Mesenchymal stem cell (in vitro differentiated cells and primary cell): ENCODE measurements at regions not wholly inside any gene's neighbourhood (a gene's known extent, or its start where the extent isn't known, plus 50 kb on each side); places are given as distances from the start of the nearest gene placed in this dataset.

Experiments used
- DNase-seq: peaks from one replicate; pipeline ENCODE4 v3.0.0-alpha.2; 2013
- H2AFZ ChIP-seq: one replicate; pipeline ENCODE4 v1.6.1; 2013; ENCODE audit warnings: low read depth, mild to moderate bottlenecking, control low read depth, inconsistent platforms, low read length, moderate library complexity
- H2AK5ac ChIP-seq: 2 replicates; pipeline ENCODE4 v1.6.1; 2013; ENCODE audit warnings: low read length, moderate library complexity, mild to moderate bottlenecking, inconsistent platforms; ENCODE audit not compliant: severe bottlenecking
- H2BK120ac ChIP-seq: one replicate; pipeline ENCODE4 v1.6.1; 2013; ENCODE audit warnings: low read depth, mild to moderate bottlenecking, inconsistent platforms, low read length, moderate library complexity
- H2BK12ac ChIP-seq, 2 experiments: one replicate each; pipeline ENCODE4 v1.6.1; 2013; ENCODE audit warnings: inconsistent platforms in 2 of 2, low read length in 2 of 2, mild to moderate bottlenecking in 2 of 2, moderate library complexity in 2 of 2, control low read depth in 1 of 2
- H2BK15ac ChIP-seq: one replicate; pipeline ENCODE4 v1.6.1; 2013; ENCODE audit warnings: mild to moderate bottlenecking, low read depth, inconsistent platforms; ENCODE audit not compliant: poor library complexity, severe bottlenecking
- H2BK5ac ChIP-seq: 2 replicates; pipeline ENCODE4 v1.6.1; 2013; ENCODE audit warnings: low read depth, mild to moderate bottlenecking, low read length, control low read depth, inconsistent platforms; ENCODE audit not compliant: poor library complexity, severe bottlenecking
- H3K14ac ChIP-seq, 2 experiments: one replicate each; pipeline ENCODE4 v1.6.1; 2013; ENCODE audit warnings: inconsistent platforms in 2 of 2, low read length in 2 of 2, control low read depth in 1 of 2, mild to moderate bottlenecking in 1 of 2, moderate library complexity in 1 of 2
- H3K18ac ChIP-seq, 2 experiments: one replicate each; pipeline ENCODE4 v1.6.1; 2013; ENCODE audit warnings: inconsistent platforms in 2 of 2, low read length in 2 of 2, control low read depth in 1 of 2, low read depth in 1 of 2, mild to moderate bottlenecking in 1 of 2
- H3K23ac ChIP-seq, 2 experiments: one replicate each; pipeline ENCODE4 v1.6.1; 2013; ENCODE audit warnings: inconsistent platforms in 2 of 2, low read length in 2 of 2, mild to moderate bottlenecking in 2 of 2, moderate library complexity in 2 of 2, control low read depth in 1 of 2
- H3K27ac ChIP-seq: 2 replicates; pipeline ENCODE4 v1.5.1; 2013; ENCODE audit warnings: mild to moderate bottlenecking, moderate library complexity, low read length, control low read depth, inconsistent platforms; ENCODE audit not compliant: poor library complexity, severe bottlenecking
- H3K27me3 ChIP-seq, 2 experiments: 2 replicates each; pipeline versions ENCODE4 v1.6.1 to v1.7.0; 2013; ENCODE audit warnings: low read length in 2 of 2, mild to moderate bottlenecking in 2 of 2, moderate library complexity in 2 of 2, control low read depth in 1 of 2, inconsistent platforms in 1 of 2; ENCODE audit not compliant: control insufficient read depth in 1 of 2, insufficient read depth in 1 of 2
- H3K36me3 ChIP-seq, 2 experiments: 2 replicates each; pipeline versions ENCODE4 v1.6.1 to v1.7.0; 2013; ENCODE audit warnings: low read length in 2 of 2, control low read depth in 1 of 2, inconsistent platforms in 1 of 2, low read depth in 1 of 2, mild to moderate bottlenecking in 1 of 2; ENCODE audit not compliant: insufficient read depth in 2 of 2, control insufficient read depth in 1 of 2
- H3K4ac ChIP-seq, 2 experiments: one replicate each; pipeline ENCODE4 v1.6.1; 2013; ENCODE audit warnings: inconsistent platforms in 2 of 2, low read length in 2 of 2, mild to moderate bottlenecking in 2 of 2, moderate library complexity in 2 of 2, control low read depth in 1 of 2, low read depth in 1 of 2
- H3K4me1 ChIP-seq: 2 replicates; pipeline ENCODE4 v1.6.1; 2013; ENCODE audit warnings: low read depth, low read length, control low read depth; ENCODE audit not compliant: control insufficient read depth, insufficient read depth
- H3K4me2 ChIP-seq: 2 replicates; pipeline ENCODE4 v1.6.1; 2013; ENCODE audit warnings: low read length, mild to moderate bottlenecking, inconsistent platforms; ENCODE audit not compliant: poor library complexity, severe bottlenecking
- H3K4me3 ChIP-seq, 2 experiments: 2 replicates each; pipeline versions ENCODE4 v1.5.1 to v1.7.0; 2013; ENCODE audit warnings: low read length in 2 of 2, mild to moderate bottlenecking in 2 of 2, control low read depth in 1 of 2, low read depth in 1 of 2; ENCODE audit not compliant: insufficient read depth in 1 of 2
- H3K79me1 ChIP-seq: replicated peaks from 2 replicates; pipeline ENCODE4 v1.6.1; 2013; ENCODE audit warnings: mild to moderate bottlenecking, control low read depth, low read length, inconsistent platforms; ENCODE audit not compliant: poor library complexity, severe bottlenecking
- H3K9ac ChIP-seq: 2 replicates; pipeline ENCODE4 v1.7.0; 2013; ENCODE audit warnings: mild to moderate bottlenecking, low read length, moderate library complexity
- H3K9me3 ChIP-seq: 2 replicates; pipeline ENCODE4 v1.7.0; 2013; ENCODE audit warnings: mild to moderate bottlenecking, low read length; ENCODE audit not compliant: control insufficient read depth
- H4K8ac ChIP-seq: one replicate; pipeline ENCODE4 v1.6.1; 2013; ENCODE audit warnings: inconsistent platforms, mild to moderate bottlenecking, low read length, moderate library complexity
- H4K91ac ChIP-seq: one replicate; pipeline ENCODE4 v1.6.1; 2013; ENCODE audit warnings: mild to moderate bottlenecking, low read length, inconsistent platforms
- WGBS: methylation state at CpG from one replicate; pipeline ENCODE4 v1.1.7; 2013; ENCODE audit warnings: mixed read lengths; 5-methylcytosine and 5-hydroxymethylcytosine counted together

DNA sequence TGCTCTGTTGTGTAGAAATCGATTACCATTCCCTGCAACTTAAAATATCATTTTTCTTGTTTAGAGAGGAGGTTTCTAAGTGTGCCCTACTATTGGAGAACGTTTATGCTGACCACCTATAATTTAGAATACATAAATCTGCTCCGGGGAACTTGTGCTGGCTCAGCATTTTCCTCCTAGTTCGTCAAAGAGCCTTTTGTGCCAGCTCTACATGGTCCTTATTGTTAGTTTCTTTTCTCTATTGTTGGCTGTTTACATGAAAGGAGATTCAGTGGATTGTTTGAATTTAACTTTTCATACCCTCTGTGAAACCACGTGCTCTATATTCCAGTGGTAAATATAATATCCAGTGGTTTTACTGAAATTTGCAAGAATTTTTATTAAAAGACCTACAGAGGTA lies 53.4 kb upstream of the ATP8A1 start:
- WGBS: 72% methylated on average over 2 of the region's 5 CpGs
- no peak overlapping the region for H2BK12ac ChIP-seq
- H2AK5ac ChIP-seq: no peak overlapping the region
- no peak overlapping the region for H3K23ac ChIP-seq
- H3K18ac ChIP-seq: no peak overlapping the region
- peaks cover 0 to 3% of the 10 kb centered on the region in 2 experiments for H3K27me3 ChIP-seq
- no peak overlapping the region for H3K14ac ChIP-seq
- H3K79me1 ChIP-seq: no peaks in the 10 kb centered on the region
- no peaks in the 10 kb centered on the region for H3K9me3 ChIP-seq
- no peak overlapping the region for H2BK5ac ChIP-seq
- H3K4me3 ChIP-seq: no peak overlapping the region
- H2BK15ac ChIP-seq: no peak overlapping the region
- H4K91ac ChIP-seq: no peak overlapping the region
- no peak overlapping the region for H2AFZ ChIP-seq
- H3K9ac ChIP-seq: no peak overlapping the region
- H3K4me2 ChIP-seq: no peak overlapping the region
- H4K8ac ChIP-seq: no peak overlapping the region
- no peaks in the 10 kb centered on the region for H3K36me3 ChIP-seq
- no peak overlapping the region for H3K4ac ChIP-seq
- no peak for DNase-seq
- H3K4me1 ChIP-seq: no peaks in the 10 kb centered on the region
- H2BK120ac ChIP-seq: no peak overlapping the region
- no peak overlapping the region for H3K27ac ChIP-seq

DNA sequence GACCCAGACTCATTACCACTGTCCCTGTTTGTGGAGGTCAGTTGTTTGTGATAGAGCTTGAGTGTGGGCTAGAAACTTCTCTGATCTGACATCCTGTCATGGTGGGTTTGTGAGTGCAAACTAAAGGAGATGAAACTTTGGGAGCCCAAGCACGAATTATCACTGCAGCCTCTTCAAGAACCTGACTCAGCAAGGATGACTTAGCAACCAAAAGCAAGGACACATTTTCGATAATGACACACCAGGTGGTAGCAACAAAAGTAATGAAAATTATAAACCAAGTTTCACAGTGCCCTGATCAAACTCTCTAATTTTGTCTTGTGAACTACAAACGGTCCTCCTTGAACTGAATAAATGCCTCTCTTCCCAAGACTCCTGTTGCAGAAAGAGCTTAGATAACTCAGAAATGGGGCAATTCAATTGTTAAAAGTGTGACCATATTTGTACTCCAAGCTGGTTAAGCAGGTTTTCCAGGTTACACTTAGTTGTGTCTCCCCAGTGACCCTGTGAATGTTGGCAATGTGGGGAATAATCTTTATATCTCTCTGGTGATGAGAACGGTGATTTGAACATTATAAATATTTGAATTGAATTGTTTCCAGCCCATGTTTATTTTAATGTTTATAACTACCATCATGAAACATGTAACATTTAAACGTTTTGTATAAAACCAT lies 52.6 kb upstream of the ATP8A1 start:
- no peak overlapping the region for H3K18ac ChIP-seq
- H3K9ac ChIP-seq: no peak overlapping the region
- DNase-seq: no peak
- no peak overlapping the region for H3K4me2 ChIP-seq
- no peaks in the 10 kb centered on the region for H3K36me3 ChIP-seq
- no peak overlapping the region for H2AFZ ChIP-seq
- H3K27me3 ChIP-seq: peaks cover 0 to 3% of the 10 kb centered on the region in 2 experiments
- H3K4me1 ChIP-seq: no peaks in the 10 kb centered on the region
- no peak overlapping the region for H2AK5ac ChIP-seq
- H2BK12ac ChIP-seq: no peak overlapping the region
- H3K23ac ChIP-seq: no peak overlapping the region
- no peak overlapping the region for H2BK5ac ChIP-seq
- H2BK15ac ChIP-seq: no peak overlapping the region
- H3K27ac ChIP-seq: no peak overlapping the region
- 68% methylated on average over 2 of the region's 5 CpGs for WGBS
- no peak overlapping the region for H4K8ac ChIP-seq
- no peak overlapping the region for H2BK120ac ChIP-seq
- H3K4me3 ChIP-seq: no peak overlapping the region
- no peaks in the 10 kb centered on the region for H3K79me1 ChIP-seq
- H3K14ac ChIP-seq: no peak overlapping the region
- no peak overlapping the region for H4K91ac ChIP-seq
- no peaks in the 10 kb centered on the region for H3K9me3 ChIP-seq
- H3K4ac ChIP-seq: no peak overlapping the region

DNA sequence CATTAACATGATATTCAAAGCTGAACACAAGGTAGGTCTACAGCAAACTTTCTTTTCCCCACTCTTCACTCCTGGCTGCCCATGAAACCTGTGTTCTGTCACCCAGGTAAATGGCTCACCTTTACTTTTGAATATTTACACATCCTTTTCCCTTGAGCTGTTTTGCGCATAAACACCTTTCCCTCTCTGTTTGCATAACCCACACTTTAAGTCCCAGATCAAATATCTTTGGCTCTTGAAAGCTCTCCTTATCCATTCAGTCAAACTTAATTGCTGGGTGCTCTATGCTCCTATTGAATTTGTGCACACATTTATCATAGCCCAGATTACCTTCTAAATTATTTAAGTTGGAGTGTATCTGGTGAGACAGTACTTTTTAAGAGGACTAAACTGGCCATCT lies 51.7 kb upstream of the ATP8A1 start:
- no peak overlapping the region for H3K4me3 ChIP-seq
- WGBS: 100% methylated on average over 1 of the region's 1 CpG
- H3K18ac ChIP-seq: no peak overlapping the region
- no peak overlapping the region for H2BK120ac ChIP-seq
- H2AFZ ChIP-seq: no peak overlapping the region
- no peak overlapping the region for H3K4ac ChIP-seq
- no peaks in the 10 kb centered on the region for H3K9me3 ChIP-seq
- H3K23ac ChIP-seq: no peak overlapping the region
- no peaks in the 10 kb centered on the region for H3K4me1 ChIP-seq
- no peak overlapping the region for H4K8ac ChIP-seq
- no peak overlapping the region for H4K91ac ChIP-seq
- no peak overlapping the region for H3K4me2 ChIP-seq
- no peak overlapping the region for H2BK5ac ChIP-seq
- H3K27ac ChIP-seq: no peak overlapping the region
- H2BK15ac ChIP-seq: no peak overlapping the region
- no peak overlapping the region for H3K9ac ChIP-seq
- DNase-seq: no peak
- H3K27me3 ChIP-seq: peaks cover 0 to 3% of the 10 kb centered on the region in 2 experiments
- H2BK12ac ChIP-seq: no peak overlapping the region
- H3K14ac ChIP-seq: no peak overlapping the region
- no peak overlapping the region for H2AK5ac ChIP-seq
- H3K36me3 ChIP-seq: no peaks in the 10 kb centered on the region
- H3K79me1 ChIP-seq: no peaks in the 10 kb centered on the region
